ENCODE measurements at regions not wholly inside any gene's neighbourhood (a gene's known extent, or its start where the extent isn't known, plus 50 kb on each side); places are given as distances from the start of the nearest gene placed in this dataset.
A peak's percentile ranks its signal among the peaks of the same experiment; 100 is the strongest.

GRCh38 chr1:200345520-200345919, 64.3 kb downstream of the ZNF281 start:
- Mint-ChIP-seq H3K4me3 (ENCODE audit: unreplicated experiment) (no peak overlapping the region), H3K27me3 (ENCODE audit: unreplicated experiment) (no peaks in the 10 kb centered on the region), H3K4me1 (ENCODE audit: unreplicated experiment) (peaks cover under 1% of the 10 kb centered on the region), H3K36me3 (ENCODE audit: low read depth, unreplicated experiment) (no peaks in the 10 kb centered on the region), H3K27ac (ENCODE audit: unreplicated experiment) (no peak overlapping the region), H3K9me3 (ENCODE audit: unreplicated experiment) (no peaks in the 10 kb centered on the region)
- TF ChIP-seq, protein P1, sequence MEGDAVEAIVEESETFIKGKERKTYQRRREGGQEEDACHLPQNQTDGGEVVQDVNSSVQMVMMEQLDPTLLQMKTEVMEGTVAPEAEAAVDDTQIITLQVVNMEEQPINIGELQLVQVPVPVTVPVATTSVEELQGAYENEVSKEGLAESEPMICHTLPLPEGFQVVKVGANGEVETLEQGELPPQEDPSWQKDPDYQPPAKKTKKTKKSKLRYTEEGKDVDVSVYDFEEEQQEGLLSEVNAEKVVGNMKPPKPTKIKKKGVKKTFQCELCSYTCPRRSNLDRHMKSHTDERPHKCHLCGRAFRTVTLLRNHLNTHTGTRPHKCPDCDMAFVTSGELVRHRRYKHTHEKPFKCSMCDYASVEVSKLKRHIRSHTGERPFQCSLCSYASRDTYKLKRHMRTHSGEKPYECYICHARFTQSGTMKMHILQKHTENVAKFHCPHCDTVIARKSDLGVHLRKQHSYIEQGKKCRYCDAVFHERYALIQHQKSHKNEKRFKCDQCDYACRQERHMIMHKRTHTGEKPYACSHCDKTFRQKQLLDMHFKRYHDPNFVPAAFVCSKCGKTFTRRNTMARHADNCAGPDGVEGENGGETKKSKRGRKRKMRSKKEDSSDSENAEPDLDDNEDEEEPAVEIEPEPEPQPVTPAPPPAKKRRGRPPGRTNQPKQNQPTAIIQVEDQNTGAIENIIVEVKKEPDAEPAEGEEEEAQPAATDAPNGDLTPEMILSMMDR (IDR thresholded peaks at IDR 0.05; ENCODE audit: unreplicated experiment), result no peak
- no peak for DNase-seq (ENCODE audit: low spot score)

- no peak for DNase-seq (ENCODE audit: low spot score)
- Mint-ChIP-seq H3K27ac (ENCODE audit: unreplicated experiment) (no peak overlapping the region), H3K27me3 (ENCODE audit: unreplicated experiment) (no peaks in the 10 kb centered on the region), H3K4me3 (ENCODE audit: unreplicated experiment) (no peak overlapping the region), H3K4me1 (ENCODE audit: unreplicated experiment) (peaks cover 3% of the 10 kb centered on the region), H3K9me3 (ENCODE audit: unreplicated experiment) (no peaks in the 10 kb centered on the region), H3K36me3 (ENCODE audit: low read depth, unreplicated experiment) (no peaks in the 10 kb centered on the region)
- TF ChIP-seq, protein P1 (IDR thresholded peaks at IDR 0.05; ENCODE audit: unreplicated experiment), result no peak
These were observed 66.0 kb downstream of the ZNF281 start for GRCh38 chr1:200343874-200344273.

DNA sequence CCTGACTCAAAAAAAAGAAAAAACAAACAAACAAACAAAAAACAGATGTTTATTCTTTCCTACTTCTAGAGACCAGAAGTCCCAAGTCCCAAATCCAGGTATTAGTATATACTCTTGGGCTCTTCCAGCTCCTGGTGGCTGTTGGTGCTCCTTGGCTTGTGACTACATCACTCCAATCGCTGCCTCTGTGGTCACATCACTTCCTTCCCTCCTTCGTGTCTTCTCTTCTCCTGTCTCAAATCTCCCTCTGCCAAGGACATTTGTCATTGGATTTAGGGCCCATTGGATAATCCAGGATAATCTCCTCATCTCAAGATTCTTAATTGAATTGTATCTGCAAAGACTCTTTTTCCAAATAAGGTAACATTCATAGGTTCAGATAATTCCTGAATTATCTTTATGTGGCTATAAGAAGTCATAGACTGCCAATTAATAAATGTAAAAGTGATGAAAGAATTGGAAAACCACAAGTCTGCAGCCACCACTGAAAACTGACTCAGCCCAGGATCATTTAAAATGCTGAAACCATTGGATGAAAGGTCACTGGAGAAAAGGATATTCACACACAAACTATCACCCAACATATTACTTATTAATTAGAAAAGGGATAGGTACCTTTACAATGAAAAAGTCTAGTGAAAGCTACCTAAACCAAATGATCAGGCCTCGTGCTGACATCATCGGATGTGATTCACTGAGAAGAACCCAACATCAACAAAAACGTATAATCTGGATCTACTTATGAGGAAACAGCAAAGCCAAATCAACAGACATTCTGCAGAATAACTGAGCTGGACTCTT, 67.1 kb downstream of the ZNF281 start:
- Mint-ChIP-seq H3K27ac (ENCODE audit: unreplicated experiment) (no peak overlapping the region), H3K27me3 (ENCODE audit: unreplicated experiment) (no peaks in the 10 kb centered on the region), H3K36me3 (ENCODE audit: low read depth, unreplicated experiment) (no peaks in the 10 kb centered on the region), H3K4me1 (ENCODE audit: unreplicated experiment) (peaks cover 13% of the 10 kb centered on the region), H3K9me3 (ENCODE audit: unreplicated experiment) (no peaks in the 10 kb centered on the region), H3K4me3 (ENCODE audit: unreplicated experiment) (no peak overlapping the region)
- TF ChIP-seq, protein P1 (IDR thresholded peaks at IDR 0.05; ENCODE audit: unreplicated experiment), result no peak
- DNase-seq (ENCODE audit: low spot score), result no peak

DNA sequence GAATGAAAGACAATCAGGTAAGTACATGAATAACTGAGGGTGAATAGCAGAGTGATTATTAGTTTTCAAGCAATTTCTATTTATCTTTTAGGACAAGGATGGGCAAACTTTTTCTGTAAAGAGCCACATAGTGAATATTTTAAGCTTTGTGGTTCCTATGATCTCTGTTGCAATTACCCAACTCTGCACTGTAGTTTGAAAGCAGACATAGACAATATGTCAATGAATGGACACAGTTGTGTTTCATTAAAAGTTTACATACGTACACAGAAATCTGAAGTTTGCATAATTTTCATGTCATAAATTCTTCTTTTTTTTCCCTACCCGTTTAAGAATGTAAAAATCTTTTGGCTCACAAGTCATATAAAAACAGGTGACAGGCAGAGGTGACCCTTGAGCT, 71.4 kb downstream of the ZNF281 start:
- Mint-ChIP-seq H3K27ac (ENCODE audit: unreplicated experiment) (peak overlapping the region; percentile 95), H3K27me3 (ENCODE audit: unreplicated experiment) (peaks cover 2% of the 10 kb centered on the region), H3K4me3 (ENCODE audit: unreplicated experiment) (no peak overlapping the region), H3K4me1 (ENCODE audit: unreplicated experiment) (peaks cover 32% of the 10 kb centered on the region), H3K36me3 (ENCODE audit: low read depth, unreplicated experiment) (no peaks in the 10 kb centered on the region), H3K9me3 (ENCODE audit: unreplicated experiment) (no peaks in the 10 kb centered on the region)
- DNase-seq (ENCODE audit: low spot score), result no peak
- TF ChIP-seq, protein P1 (IDR thresholded peaks at IDR 0.05; ENCODE audit: unreplicated experiment), result no peak

GRCh38 chr1:200337831-200338230, 72.0 kb downstream of the ZNF281 start:
- Mint-ChIP-seq H3K9me3 (ENCODE audit: unreplicated experiment) (no peaks in the 10 kb centered on the region), H3K27me3 (ENCODE audit: unreplicated experiment) (peaks cover 2% of the 10 kb centered on the region), H3K27ac (ENCODE audit: unreplicated experiment) (peak overlapping the region; percentile 95), H3K4me1 (ENCODE audit: unreplicated experiment) (peaks cover 32% of the 10 kb centered on the region), H3K36me3 (ENCODE audit: low read depth, unreplicated experiment) (no peaks in the 10 kb centered on the region), H3K4me3 (ENCODE audit: unreplicated experiment) (no peak overlapping the region)
- DNase-seq (ENCODE audit: low spot score), result no peak
- TF ChIP-seq, protein P1 (IDR thresholded peaks at IDR 0.05; ENCODE audit: unreplicated experiment), result no peak

Measured in endothelial cell (in vitro differentiated cells).